DOHH2 (cell line): ENCODE measurements at regions not wholly inside any gene's neighbourhood (a gene's known extent, or its start where the extent isn't known, plus 50 kb on each side); places are given as distances from the start of the nearest gene placed in this dataset.

Source experiments
- EZH2phosphoT487 ChIP-seq: fragments of 200-600 bp; sonication (generic); IDR thresholded peaks from 2 replicates; pipeline ENCODE4 v1.6.1; 2017; ENCODE audit warnings: borderline replicate concordance, mild to moderate bottlenecking, antibody characterized with exemption, low read length, moderate library complexity, mixed read lengths
- TF ChIP-seq, protein P1 (sequence below): fragments of 200-600 bp; sonication (generic); IDR thresholded peaks from one replicate; pipeline ENCODE4 v1.5.1; 2014; ENCODE audit warnings: antibody characterized with exemption, mild to moderate bottlenecking, low read depth, low read length; ENCODE audit not compliant: poor library complexity, severe bottlenecking

GRCh38 chr9:79020276-79020675, 551.5 kb upstream of the TLE4 start:
- TF ChIP-seq, protein P1, sequence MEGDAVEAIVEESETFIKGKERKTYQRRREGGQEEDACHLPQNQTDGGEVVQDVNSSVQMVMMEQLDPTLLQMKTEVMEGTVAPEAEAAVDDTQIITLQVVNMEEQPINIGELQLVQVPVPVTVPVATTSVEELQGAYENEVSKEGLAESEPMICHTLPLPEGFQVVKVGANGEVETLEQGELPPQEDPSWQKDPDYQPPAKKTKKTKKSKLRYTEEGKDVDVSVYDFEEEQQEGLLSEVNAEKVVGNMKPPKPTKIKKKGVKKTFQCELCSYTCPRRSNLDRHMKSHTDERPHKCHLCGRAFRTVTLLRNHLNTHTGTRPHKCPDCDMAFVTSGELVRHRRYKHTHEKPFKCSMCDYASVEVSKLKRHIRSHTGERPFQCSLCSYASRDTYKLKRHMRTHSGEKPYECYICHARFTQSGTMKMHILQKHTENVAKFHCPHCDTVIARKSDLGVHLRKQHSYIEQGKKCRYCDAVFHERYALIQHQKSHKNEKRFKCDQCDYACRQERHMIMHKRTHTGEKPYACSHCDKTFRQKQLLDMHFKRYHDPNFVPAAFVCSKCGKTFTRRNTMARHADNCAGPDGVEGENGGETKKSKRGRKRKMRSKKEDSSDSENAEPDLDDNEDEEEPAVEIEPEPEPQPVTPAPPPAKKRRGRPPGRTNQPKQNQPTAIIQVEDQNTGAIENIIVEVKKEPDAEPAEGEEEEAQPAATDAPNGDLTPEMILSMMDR: no peak
- TF ChIP-seq EZH2phosphoT487: no peak
